ENCODE measurements at regions not wholly inside any gene's neighbourhood (a gene's known extent, or its start where the extent isn't known, plus 50 kb on each side); places are given as distances from the start of the nearest gene placed in this dataset.

GRCh38 chr9:101840694-101841188, 102.3 kb upstream of the GRIN3A start:
- no peak for TF ChIP-seq GABPA (IDR thresholded peaks at IDR 0.05 in 1 of 2, conservative IDR thresholded peaks at IDR 0.05 in 1 of 2)
- no peak for TF ChIP-seq CTCF (IDR thresholded peaks at IDR 0.05; ENCODE audit: low read depth, low read length, missing input control)
- no peak for TF ChIP-seq ATF3 (IDR thresholded peaks at IDR 0.05)
- no peak for TF ChIP-seq JUND (IDR thresholded peaks at IDR 0.05)
- TF ChIP-seq SP1 (IDR thresholded peaks at IDR 0.05), result no peak
- no peak for TF ChIP-seq MAX (IDR thresholded peaks at IDR 0.05)
- no peak for TF ChIP-seq YY1 (IDR thresholded peaks at IDR 0.05)
- no peak for TF ChIP-seq ZBTB33 (IDR thresholded peaks at IDR 0.05)
- no peak for TF ChIP-seq RAD21 (IDR thresholded peaks at IDR 0.05)

Data from liver (tissue), 3 donors.